ENCODE measurements at regions not wholly inside any gene's neighbourhood (a gene's known extent, or its start where the extent isn't known, plus 50 kb on each side); places are given as distances from the start of the nearest gene placed in this dataset.

DNA sequence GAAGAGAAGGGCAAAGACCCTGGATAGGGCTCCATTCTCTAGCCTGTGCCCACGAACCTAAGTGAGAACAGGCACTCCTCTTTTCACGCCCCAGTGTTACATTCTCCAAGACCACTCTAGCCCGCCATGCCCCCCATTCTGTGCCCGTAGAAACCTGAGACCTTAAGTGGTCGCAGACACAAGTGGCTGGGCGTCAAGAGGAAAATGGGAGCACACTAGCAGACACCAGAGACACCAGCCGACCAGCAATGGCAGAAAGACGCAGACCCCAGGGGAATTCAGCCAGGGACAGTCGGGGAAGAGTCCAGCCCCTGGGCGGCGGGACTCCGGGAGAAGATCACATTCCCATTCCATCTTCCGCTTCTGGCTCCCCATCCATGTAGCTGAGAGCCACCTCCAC is 2027.9 kb downstream of the PCDH7 start:
- no peak for DNase-seq (ENCODE audit: low spot score)
- TF ChIP-seq CTCF (IDR thresholded peaks at IDR 0.05) (no peak), POLR2A (IDR thresholded peaks at IDR 0.05) (no peak), POLR2AphosphoS5 (IDR thresholded peaks at IDR 0.05) (no peak)
- no peaks in the 10 kb centered on the region for H3K27me3 ChIP-seq (replicated peaks; ENCODE audit: insufficient read depth)
- H3K9me3 ChIP-seq: no peaks in the 10 kb centered on the region
- no peaks in the 10 kb centered on the region for H3K36me3 ChIP-seq
- intact Hi-C loops (cut with DNase I): no loop called here
- no peak overlapping the region for H3K4me3 ChIP-seq
- H3K4me1 ChIP-seq (replicated peaks): no peaks in the 10 kb centered on the region
- WGBS: 97% methylated on average over 13 of the region's 13 CpGs
- H3K27ac ChIP-seq: no peak overlapping the region

- 85% methylated on average over 9 of the region's 9 CpGs for WGBS
- TF ChIP-seq CTCF (IDR thresholded peaks at IDR 0.05) (no peak), POLR2A (IDR thresholded peaks at IDR 0.05) (no peak), POLR2AphosphoS5 (IDR thresholded peaks at IDR 0.05) (no peak)
- DNase-seq (ENCODE audit: low spot score): no peak
Observed at GRCh38 chr4:32748498-32748897, 2028.3 kb downstream of the PCDH7 start.

GRCh38 chr4:32752962-32753361 is 2032.8 kb downstream of the PCDH7 start:
- H3K36me3 ChIP-seq: no peaks in the 10 kb centered on the region
- TF ChIP-seq CTCF (IDR thresholded peaks at IDR 0.05) (no peak), POLR2AphosphoS5 (IDR thresholded peaks at IDR 0.05) (no peak), POLR2A (IDR thresholded peaks at IDR 0.05) (no peak)
- no peaks in the 10 kb centered on the region for H3K9me3 ChIP-seq
- H3K4me1 ChIP-seq (replicated peaks): no peaks in the 10 kb centered on the region
- no peak overlapping the region for H3K27ac ChIP-seq
- 88% methylated on average over 4 of the region's 4 CpGs for WGBS
- intact Hi-C loops (cut with DNase I): no loop called here
- no peak overlapping the region for H3K4me3 ChIP-seq
- DNase-seq (ENCODE audit: low spot score): no peak
- H3K27me3 ChIP-seq (replicated peaks; ENCODE audit: insufficient read depth): no peaks in the 10 kb centered on the region

More at GRCh38 chr4:32748498-32748897, 2028.3 kb downstream of the PCDH7 start:
- H3K4me3 ChIP-seq: no peak overlapping the region
- no peaks in the 10 kb centered on the region for H3K9me3 ChIP-seq
- no peak overlapping the region for H3K27ac ChIP-seq
- intact Hi-C loops (cut with DNase I): no loop called here
- H3K36me3 ChIP-seq: no peaks in the 10 kb centered on the region
- no peaks in the 10 kb centered on the region for H3K4me1 ChIP-seq (replicated peaks)
- H3K27me3 ChIP-seq (replicated peaks; ENCODE audit: insufficient read depth): no peaks in the 10 kb centered on the region

DNA sequence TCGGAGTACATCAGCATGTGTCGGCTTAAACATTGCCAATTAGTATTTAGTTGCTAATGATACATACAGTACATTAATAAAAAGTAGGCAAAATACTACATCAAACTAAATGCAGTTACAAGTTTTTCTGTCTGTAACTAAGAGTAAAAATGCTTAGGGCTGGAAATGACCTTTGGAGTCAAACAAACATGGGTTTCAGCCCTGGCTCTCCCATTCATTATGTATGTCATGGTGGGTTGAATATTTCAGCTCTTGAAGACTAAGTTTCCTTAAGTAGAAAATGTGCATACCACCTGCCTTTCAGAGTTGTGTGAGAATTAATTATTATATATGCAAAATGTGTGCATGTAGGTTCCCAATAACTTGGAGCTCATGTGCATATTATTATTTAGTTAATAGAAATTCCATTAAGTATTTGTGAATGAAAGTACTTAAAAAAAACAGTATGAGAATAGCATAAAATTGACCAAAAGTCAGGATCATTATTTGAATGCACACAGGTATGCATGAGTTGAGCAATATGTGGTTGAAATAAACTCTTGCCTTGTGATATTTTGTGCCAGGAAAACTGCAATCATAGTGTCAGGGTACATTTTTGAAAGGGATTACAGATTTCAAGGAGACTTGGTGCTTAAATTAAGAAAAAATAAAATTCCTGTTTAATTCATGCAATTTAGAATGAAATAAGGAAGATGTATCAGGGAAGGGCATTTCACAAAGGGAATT is 2048.7 kb downstream of the PCDH7 start:
- no peak for DNase-seq (ENCODE audit: low spot score)
- Histone ChIP-seq H3K4me1 (replicated peaks) (no peaks in the 10 kb centered on the region), H3K27ac (no peak overlapping the region), H3K36me3 (no peaks in the 10 kb centered on the region), H3K27me3 (replicated peaks; ENCODE audit: insufficient read depth) (no peaks in the 10 kb centered on the region), H3K9me3 (no peaks in the 10 kb centered on the region), H3K4me3 (no peak overlapping the region)
- TF ChIP-seq POLR2A (IDR thresholded peaks at IDR 0.05) (no peak), CTCF (IDR thresholded peaks at IDR 0.05) (no peak), POLR2AphosphoS5 (IDR thresholded peaks at IDR 0.05) (no peak)
- intact Hi-C loops (cut with DNase I): no loop called here
- 96% methylated on average over 2 of the region's 2 CpGs for WGBS

DNA sequence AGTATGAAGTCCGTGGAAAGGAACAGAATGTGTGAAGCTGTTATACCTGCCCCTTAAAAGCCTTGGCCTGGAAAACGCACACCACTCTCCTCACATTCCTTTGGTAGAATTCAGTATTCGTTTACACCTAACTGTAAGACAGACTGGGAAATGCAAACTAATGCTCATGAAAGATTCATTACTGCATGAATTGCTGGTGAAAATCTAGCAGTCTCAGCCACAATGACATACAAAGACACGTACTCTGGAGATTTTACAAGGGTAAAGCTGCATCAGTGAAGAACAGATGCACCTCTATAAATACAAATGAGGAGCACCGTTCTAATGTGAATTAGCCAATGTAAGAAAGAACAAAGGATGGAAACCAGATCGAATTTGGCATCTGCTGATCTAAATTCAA is 2051.3 kb downstream of the PCDH7 start:
- Histone ChIP-seq H3K9me3 (no peaks in the 10 kb centered on the region), H3K4me1 (replicated peaks) (no peaks in the 10 kb centered on the region), H3K4me3 (no peak overlapping the region), H3K36me3 (no peaks in the 10 kb centered on the region), H3K27me3 (replicated peaks; ENCODE audit: insufficient read depth) (no peaks in the 10 kb centered on the region), H3K27ac (no peak overlapping the region)
- WGBS: 56% methylated on average over 6 of the region's 6 CpGs
- DNase-seq (ENCODE audit: low spot score): no peak
- TF ChIP-seq POLR2A (IDR thresholded peaks at IDR 0.05) (no peak), POLR2AphosphoS5 (IDR thresholded peaks at IDR 0.05) (no peak), CTCF (IDR thresholded peaks at IDR 0.05) (no peak)
- intact Hi-C loops (cut with DNase I): no loop called here
